SK-N-SH (cell line): ENCODE measurements at regions not wholly inside any gene's neighbourhood (a gene's known extent, or its start where the extent isn't known, plus 50 kb on each side); places are given as distances from the start of the nearest gene placed in this dataset.

Experiments used
- CTCF ChIA-PET: fragments of 300-600, 350-600 bp; formaldehyde crosslinking; extraction: SDS; loops from one replicate; lab custom pipeline; 2021; lab: Yijun Ruan, JAX
- POLR2A ChIA-PET: fragments of 350-600 bp; sonication (Branson Sonifier 250); formaldehyde crosslinking; extraction: SDS; loops from one replicate; lab custom pipeline; 2020; ENCODE audit warnings: antibody characterized with exemption, inconsistent platforms; lab: Yijun Ruan, JAX
- DNase-seq: peaks from one replicate; pipeline ENCODE4 v3.0.0; 2012
- H2AFZ ChIP-seq: fragments of 200-600 bp; sonication (generic); 2 replicates; pipeline ENCODE4 v1.8.1; 2016; ENCODE audit warnings: antibody characterized with exemption, mild to moderate bottlenecking, low read depth
- H3F3A ChIP-seq: fragments of 200-600 bp; sonication (generic); replicated peaks from 2 replicates; pipeline ENCODE3; 2016; ENCODE audit warnings: antibody characterized with exemption, mild to moderate bottlenecking; ENCODE audit not compliant: insufficient read depth
- H3K27ac ChIP-seq, 2 experiments: fragments of 200-500 bp in 1 of 2; fragments of 200-600 bp in 1 of 2; sonication (Bioruptor generic) in 1 of 2; sonication (generic), shearing (Covaris generic) in 1 of 2; 2 replicates each; pipeline versions ENCODE4 v1.5.1 to v1.6.1; 2014 to 2016; ENCODE audit warnings: low read depth in 2 of 2, inconsistent platforms in 1 of 2, low read length in 1 of 2, mild to moderate bottlenecking in 1 of 2, mixed read lengths in 1 of 2
- H3K27me3 ChIP-seq: fragments of 200-600 bp; sonication (generic), shearing (Covaris generic); 2 replicates; pipeline ENCODE4 v1.6.1; 2016; ENCODE audit warnings: mixed run types; ENCODE audit not compliant: insufficient read depth
- H3K36me3 ChIP-seq, 2 experiments: fragments of 200-500 bp in 1 of 2; fragments of 200-600 bp in 1 of 2; sonication (Bioruptor generic) in 1 of 2; sonication (generic) in 1 of 2; replicated peaks in 1 of 2; 2 replicates each; pipeline versions ENCODE3 to v1.5.1; 2014 to 2016; ENCODE audit warnings: low read length in 1 of 2, mild to moderate bottlenecking in 1 of 2; ENCODE audit not compliant: insufficient read depth in 2 of 2, control insufficient read depth in 1 of 2
- H3K4me1 ChIP-seq, 2 experiments: fragments of 200-500 bp in 1 of 2; fragments of 200-600 bp in 1 of 2; sonication (Bioruptor generic) in 1 of 2; sonication (generic), shearing (Covaris generic) in 1 of 2; 2 replicates each; pipeline versions ENCODE4 v1.5.1 to v1.6.1; 2014 to 2016; ENCODE audit warnings: low read depth in 1 of 2, low read length in 1 of 2, mixed run types in 1 of 2; ENCODE audit not compliant: insufficient read depth in 2 of 2, control insufficient read depth in 1 of 2
- H3K4me2 ChIP-seq: fragments of 200-600 bp; sonication (generic), shearing (Covaris generic); 2 replicates; pipeline ENCODE4 v1.6.1; 2017; ENCODE audit warnings: mixed run types
- H3K4me3 ChIP-seq, 2 experiments: fragments of 200-500 bp in 1 of 2; fragments of 200-600 bp in 1 of 2; sonication (Bioruptor generic) in 1 of 2; sonication (generic), shearing (Covaris generic) in 1 of 2; 2 replicates each; pipeline versions ENCODE4 v1.5.1 to v1.8.1; 2014 to 2016; ENCODE audit warnings: low read depth in 2 of 2, inconsistent platforms in 1 of 2, low read length in 1 of 2, mild to moderate bottlenecking in 1 of 2, mixed read lengths in 1 of 2, moderate library complexity in 1 of 2
- H3K79me2 ChIP-seq: fragments of 200-600 bp; sonication (generic); 2 replicates; pipeline ENCODE4 v1.8.1; 2017; ENCODE audit warnings: mild to moderate bottlenecking; ENCODE audit not compliant: insufficient read depth
- H3K9ac ChIP-seq: fragments of 200-600 bp; sonication (generic); 2 replicates; pipeline ENCODE4 v1.6.1; 2017; ENCODE audit warnings: mixed run types
- H3K9me2 ChIP-seq: fragments of 200-600 bp; sonication (generic); 2 replicates; pipeline ENCODE4 v1.6.1; 2017; ENCODE audit warnings: mixed run types
- H3K9me3 ChIP-seq: fragments of 200-600 bp; sonication (generic); 2 replicates; pipeline ENCODE4 v1.6.1; 2017; ENCODE audit warnings: mixed run types, mild to moderate bottlenecking, moderate library complexity
- H4K20me1 ChIP-seq: fragments of 200-600 bp; sonication (generic); 2 replicates; pipeline ENCODE4 v1.6.1; 2017; ENCODE audit warnings: mild to moderate bottlenecking, mixed run types; ENCODE audit not compliant: insufficient read depth
- CHD2 ChIP-seq: fragments of 150-350 bp; IDR thresholded peaks from 2 replicates; pipeline ENCODE4 v1.6.1; 2018; ENCODE audit warnings: low read length; ENCODE audit not compliant: partially characterized antibody
- ELF1 ChIP-seq: IDR thresholded peaks from 2 replicates; pipeline ENCODE4 v1.4.0; 2012
- FOSL2 ChIP-seq: IDR thresholded peaks from 2 replicates; pipeline ENCODE4 v1.4.0; 2012; ENCODE audit warnings: low read depth, mild to moderate bottlenecking, moderate library complexity, borderline replicate concordance
- FOXJ3 ChIP-seq: sonication (generic); formaldehyde crosslinking; IDR thresholded peaks from 2 replicates; pipeline ENCODE4 v1.5.1; 2020; ENCODE audit warnings: mild to moderate bottlenecking, missing genetic modification reagents
- FOXM1 ChIP-seq: IDR thresholded peaks from 2 replicates; pipeline ENCODE4 v1.4.0; 2012; ENCODE audit warnings: low read depth, mild to moderate bottlenecking
- GABPA ChIP-seq: IDR thresholded peaks from 2 replicates; pipeline ENCODE4 v1.4.0; 2012; ENCODE audit warnings: low read depth, mild to moderate bottlenecking
- GATA2 ChIP-seq: sonication (generic); formaldehyde crosslinking; IDR thresholded peaks from 2 replicates; pipeline ENCODE4 v1.5.0; 2020; ENCODE audit warnings: mild to moderate bottlenecking, missing genetic modification reagents
- IRF3 ChIP-seq: fragments of 150-350 bp; IDR thresholded peaks from 2 replicates; pipeline ENCODE4 v1.6.1; 2016; ENCODE audit warnings: mild to moderate bottlenecking, low read depth, low read length
- MEF2A ChIP-seq: IDR thresholded peaks from 2 replicates; pipeline ENCODE4 v1.4.0; 2012; ENCODE audit warnings: low read depth, borderline replicate concordance
- NFIC ChIP-seq: IDR thresholded peaks from 2 replicates; pipeline ENCODE4 v1.4.0; 2012; ENCODE audit warnings: borderline replicate concordance
- NRF1 ChIP-seq: IDR thresholded peaks from 2 replicates; pipeline ENCODE4 v1.6.1; 2012; ENCODE audit warnings: low read depth, mild to moderate bottlenecking, low read length
- PBX3 ChIP-seq: IDR thresholded peaks from 2 replicates; pipeline ENCODE4; 2012
- RAD21 ChIP-seq: IDR thresholded peaks from 2 replicates; pipeline ENCODE4 v1.6.1; 2012; ENCODE audit warnings: mild to moderate bottlenecking, low read length
- RCOR1 ChIP-seq: fragments of 150-350 bp; IDR thresholded peaks from 2 replicates; pipeline ENCODE4 v1.6.1; 2017; ENCODE audit warnings: antibody characterized with exemption, low read length
- RFX5 ChIP-seq: IDR thresholded peaks from 2 replicates; pipeline ENCODE4 v1.6.1; 2012; ENCODE audit warnings: mild to moderate bottlenecking, improper control_type of control experiment, low read length
- SMC3 ChIP-seq: IDR thresholded peaks from 2 replicates; pipeline ENCODE4 v1.6.1; 2012; ENCODE audit warnings: low read depth, low read length, improper control_type of control experiment
- TAF1 ChIP-seq: IDR thresholded peaks from 2 replicates; pipeline ENCODE4 v1.6.1; 2012; ENCODE audit warnings: low read depth, mild to moderate bottlenecking, low read length, moderate library complexity, borderline replicate concordance
- TCF12 ChIP-seq: IDR thresholded peaks from 2 replicates; pipeline ENCODE4 v1.4.0; 2012
- USF1 ChIP-seq: IDR thresholded peaks from 2 replicates; pipeline ENCODE4 v1.4.0; 2012; ENCODE audit warnings: low read depth, borderline replicate concordance
- USF2 ChIP-seq: fragments of 150-350 bp; IDR thresholded peaks from 2 replicates; pipeline ENCODE4 v1.6.1; 2017; ENCODE audit warnings: antibody characterized with exemption, low read length, low read depth, borderline replicate concordance
- YY1 ChIP-seq: IDR thresholded peaks from 2 replicates; pipeline ENCODE4 v1.4.0; 2012; ENCODE audit warnings: low read depth, mild to moderate bottlenecking
- WGBS: methylation state at CpG from one replicate; pipeline ENCODE4 v1.1.6; 2017; ENCODE audit warnings: low lambda C conversion rate; 5-methylcytosine and 5-hydroxymethylcytosine counted together
- TF ChIP-seq, protein P1 (sequence below): IDR thresholded peaks from 2 replicates; pipeline ENCODE4 v1.4.0; 2012; ENCODE audit warnings: low read depth
- TF ChIP-seq, protein P2 (sequence below): IDR thresholded peaks from 2 replicates; pipeline ENCODE4 v1.4.0; 2012; ENCODE audit warnings: low read depth, borderline replicate concordance

DNA sequence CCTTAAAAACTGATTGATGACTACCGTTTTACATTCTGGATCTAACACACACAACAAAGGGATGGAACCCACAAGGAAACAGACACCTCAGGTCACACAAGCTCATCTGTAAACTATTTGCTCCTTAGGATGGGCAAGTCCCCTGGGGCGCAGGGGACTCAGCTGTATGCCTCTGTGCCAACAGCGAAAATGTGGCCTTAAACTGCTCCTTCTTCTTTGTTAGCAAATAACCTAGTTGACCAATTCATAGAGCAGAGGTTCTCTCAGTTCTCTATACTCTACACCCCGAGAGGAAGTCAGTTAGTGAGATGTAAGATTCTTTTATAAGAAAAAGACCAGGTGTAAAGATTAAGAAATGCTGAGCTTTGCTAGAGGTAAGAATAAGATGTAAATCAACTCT is 181.9 kb upstream of the PRSS58 start:
- Histone ChIP-seq H3K9me2 (no peaks in the 10 kb centered on the region), H3K27ac (peak overlapping the region; percentile 64 to 75; a peak in 3 of 4 replicates), H3F3A (peaks cover 27% of the 10 kb centered on the region), H3K79me2 (no peaks in the 10 kb centered on the region), H3K36me3 (no peaks in the 10 kb centered on the region), H4K20me1 (no peaks in the 10 kb centered on the region), H2AFZ (peak overlapping the region; percentile 2; the same call in 1 of the 2 replicates), H3K9ac (no peak overlapping the region), H3K4me3 (no peak overlapping the region), H3K27me3 (no peaks in the 10 kb centered on the region), H3K4me2 (peak overlapping the region; percentile 56)
- no peak for DNase-seq
- ChIA-PET POLR2A (no interaction called here), CTCF (interaction anchor here (0.7 to 9.9 kb wide), 10 partner anchors 18 to 344 kb away, joined by 3 to 151 read pairs (median 4); no protein-coding TSS in a partner anchor)
- WGBS = 87% methylated on average over 4 of the region's 4 CpGs
- no peak for TF ChIP-seq IRF3
- no peak for TF ChIP-seq ELF1
- no peak for TF ChIP-seq SMC3
- TF ChIP-seq FOSL2 = no peak
- TF ChIP-seq TAF1 = no peak
- no peak for TF ChIP-seq USF1
- TF ChIP-seq, protein P1, sequence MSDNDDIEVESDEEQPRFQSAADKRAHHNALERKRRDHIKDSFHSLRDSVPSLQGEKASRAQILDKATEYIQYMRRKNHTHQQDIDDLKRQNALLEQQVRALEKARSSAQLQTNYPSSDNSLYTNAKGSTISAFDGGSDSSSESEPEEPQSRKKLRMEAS = no peak
- TF ChIP-seq RCOR1 = no peak
- TF ChIP-seq MEF2A = no peak
- TF ChIP-seq YY1 = no peak
- no peak for TF ChIP-seq PBX3
- no peak for TF ChIP-seq CHD2
- no peak for TF ChIP-seq RAD21
- TF ChIP-seq RFX5 = no peak
- TF ChIP-seq, all 33 proteins: peak for 0
- H3K9me3 ChIP-seq = no peaks in the 10 kb centered on the region
- peaks cover 16 to 19% of the 10 kb centered on the region in 2 experiments for H3K4me1 ChIP-seq

DNA sequence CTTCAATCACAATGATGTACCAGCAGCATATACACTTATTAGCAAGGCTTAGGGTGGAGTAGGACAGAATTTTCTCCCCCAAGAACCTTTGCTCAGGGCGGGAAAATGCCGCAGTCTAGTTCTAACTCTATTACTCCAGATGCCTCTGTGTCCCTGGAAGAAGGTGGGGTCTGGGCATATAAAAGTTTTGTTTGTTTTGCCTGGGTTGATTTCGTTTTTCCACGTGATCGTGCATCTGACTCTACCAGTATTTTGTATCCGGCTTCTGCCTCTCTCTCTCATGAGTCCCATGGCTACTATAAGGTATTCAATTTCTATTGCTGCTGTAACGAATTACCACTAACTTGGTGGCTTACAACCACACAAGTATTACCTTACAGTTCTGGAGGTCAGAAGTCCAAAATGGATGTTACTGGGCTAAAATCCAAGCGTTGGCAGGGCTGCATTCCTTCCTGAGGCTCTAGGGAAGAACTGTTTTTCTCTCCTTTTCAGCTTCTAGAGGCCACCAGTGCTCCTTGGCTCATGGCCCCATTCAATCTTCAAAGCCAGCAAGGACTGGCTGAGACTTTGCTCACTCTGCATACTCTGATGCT is 181.2 kb upstream of the PRSS58 start:
- Histone ChIP-seq H3K9ac (no peak overlapping the region), H3K4me2 (no peak overlapping the region), H3K79me2 (no peaks in the 10 kb centered on the region), H3K9me2 (no peaks in the 10 kb centered on the region), H3K9me3 (no peaks in the 10 kb centered on the region), H4K20me1 (no peaks in the 10 kb centered on the region), H3K27me3 (no peaks in the 10 kb centered on the region), H3K4me1 (peaks cover 16 to 19% of the 10 kb centered on the region in 2 experiments), H2AFZ (no peak overlapping the region), H3K27ac (no peak overlapping the region), H3F3A (peaks cover 24% of the 10 kb centered on the region), H3K36me3 (no peaks in the 10 kb centered on the region), H3K4me3 (no peak overlapping the region)
- CTCF ChIA-PET = interaction anchor here (0.6 to 9.9 kb wide), 14 partner anchors 11 to 419 kb away, joined by 3 to 151 read pairs (median 4); no protein-coding TSS in a partner anchor
- DNase-seq = no peak
- POLR2A ChIA-PET = no interaction called here
- WGBS = 82% methylated on average over 8 of the region's 8 CpGs
- TF ChIP-seq FOXJ3 (no peak), ELF1 (no peak), GABPA (no peak), NFIC (no peak), TCF12 (no peak), NRF1 (no peak), FOXM1 (no peak), USF2 (no peak), GATA2 (CRISPR knock-in tag) (no peak)
- TF ChIP-seq, protein P1 = no peak
- TF ChIP-seq, protein P2, sequence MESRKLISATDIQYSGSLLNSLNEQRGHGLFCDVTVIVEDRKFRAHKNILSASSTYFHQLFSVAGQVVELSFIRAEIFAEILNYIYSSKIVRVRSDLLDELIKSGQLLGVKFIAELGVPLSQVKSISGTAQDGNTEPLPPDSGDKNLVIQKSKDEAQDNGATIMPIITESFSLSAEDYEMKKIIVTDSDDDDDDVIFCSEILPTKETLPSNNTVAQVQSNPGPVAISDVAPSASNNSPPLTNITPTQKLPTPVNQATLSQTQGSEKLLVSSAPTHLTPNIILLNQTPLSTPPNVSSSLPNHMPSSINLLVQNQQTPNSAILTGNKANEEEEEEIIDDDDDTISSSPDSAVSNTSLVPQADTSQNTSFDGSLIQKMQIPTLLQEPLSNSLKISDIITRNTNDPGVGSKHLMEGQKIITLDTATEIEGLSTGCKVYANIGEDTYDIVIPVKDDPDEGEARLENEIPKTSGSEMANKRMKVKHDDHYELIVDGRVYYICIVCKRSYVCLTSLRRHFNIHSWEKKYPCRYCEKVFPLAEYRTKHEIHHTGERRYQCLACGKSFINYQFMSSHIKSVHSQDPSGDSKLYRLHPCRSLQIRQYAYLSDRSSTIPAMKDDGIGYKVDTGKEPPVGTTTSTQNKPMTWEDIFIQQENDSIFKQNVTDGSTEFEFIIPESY = no peak
